ENCODE measurements at regions not wholly inside any gene's neighbourhood (a gene's known extent, or its start where the extent isn't known, plus 50 kb on each side); places are given as distances from the start of the nearest gene placed in this dataset.

DNA sequence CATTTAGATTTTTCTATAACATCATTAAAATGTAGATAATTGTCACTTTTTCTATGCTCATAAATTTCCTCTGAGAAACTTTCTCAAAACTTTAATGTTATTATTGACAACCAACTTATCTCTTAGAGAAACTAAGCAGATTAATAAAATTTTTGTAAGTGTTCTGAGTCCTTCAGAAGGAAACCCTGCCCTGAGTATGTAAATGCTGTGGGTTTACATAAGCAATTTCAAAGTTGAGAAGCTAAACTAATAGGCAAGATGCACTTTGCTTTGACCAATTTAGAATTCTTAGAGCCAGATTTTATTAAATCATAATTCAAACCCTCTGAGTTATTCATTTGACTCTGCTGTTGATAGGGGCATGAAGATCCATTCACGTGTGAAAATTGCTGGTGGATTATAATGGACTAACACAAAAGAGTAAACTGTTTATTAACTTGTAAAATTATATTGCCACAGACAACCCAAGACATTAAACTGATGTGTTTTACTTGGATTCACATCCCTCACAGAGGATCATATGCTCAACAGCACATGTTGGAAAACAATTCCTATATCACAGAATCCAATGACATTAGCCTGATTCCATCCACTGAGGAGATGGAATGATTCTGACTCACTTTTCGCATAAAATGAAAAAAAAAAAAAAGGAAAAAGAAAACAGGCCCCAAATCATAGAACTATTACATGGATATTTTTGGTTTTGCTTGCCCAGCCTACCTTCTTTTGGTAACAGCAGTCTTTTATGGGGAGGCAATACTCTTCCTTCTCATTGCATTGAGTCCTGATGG lies 453.7 kb upstream of the HTR2A start:
- TF ChIP-seq EP300 (IDR thresholded peaks at IDR 0.05), result no peak
- TF ChIP-seq, protein P1, sequence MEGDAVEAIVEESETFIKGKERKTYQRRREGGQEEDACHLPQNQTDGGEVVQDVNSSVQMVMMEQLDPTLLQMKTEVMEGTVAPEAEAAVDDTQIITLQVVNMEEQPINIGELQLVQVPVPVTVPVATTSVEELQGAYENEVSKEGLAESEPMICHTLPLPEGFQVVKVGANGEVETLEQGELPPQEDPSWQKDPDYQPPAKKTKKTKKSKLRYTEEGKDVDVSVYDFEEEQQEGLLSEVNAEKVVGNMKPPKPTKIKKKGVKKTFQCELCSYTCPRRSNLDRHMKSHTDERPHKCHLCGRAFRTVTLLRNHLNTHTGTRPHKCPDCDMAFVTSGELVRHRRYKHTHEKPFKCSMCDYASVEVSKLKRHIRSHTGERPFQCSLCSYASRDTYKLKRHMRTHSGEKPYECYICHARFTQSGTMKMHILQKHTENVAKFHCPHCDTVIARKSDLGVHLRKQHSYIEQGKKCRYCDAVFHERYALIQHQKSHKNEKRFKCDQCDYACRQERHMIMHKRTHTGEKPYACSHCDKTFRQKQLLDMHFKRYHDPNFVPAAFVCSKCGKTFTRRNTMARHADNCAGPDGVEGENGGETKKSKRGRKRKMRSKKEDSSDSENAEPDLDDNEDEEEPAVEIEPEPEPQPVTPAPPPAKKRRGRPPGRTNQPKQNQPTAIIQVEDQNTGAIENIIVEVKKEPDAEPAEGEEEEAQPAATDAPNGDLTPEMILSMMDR (IDR thresholded peaks at IDR 0.05), result no peak
- no peak for TF ChIP-seq POLR2AphosphoS5 (IDR thresholded peaks at IDR 0.05)
- no peak for TF ChIP-seq POLR2A (IDR thresholded peaks at IDR 0.05; ENCODE audit: low read depth)

Measured in esophagus muscularis mucosa (tissue), 4 donors.